Loucy (cell line): ENCODE measurements at regions not wholly inside any gene's neighbourhood (a gene's known extent, or its start where the extent isn't known, plus 50 kb on each side); places are given as distances from the start of the nearest gene placed in this dataset.

Source experiments
- EZH2phosphoT487 ChIP-seq: fragments of 200-600 bp; IDR thresholded peaks from 2 replicates; pipeline ENCODE4 v1.6.1; 2018; ENCODE audit warnings: antibody characterized with exemption, mild to moderate bottlenecking, moderate library complexity, borderline replicate concordance
- TF ChIP-seq, protein P1 (sequence below): fragments of 200-600 bp; sonication (generic); conservative IDR thresholded peaks from 2 replicates; pipeline ENCODE4 v1.5.1; 2014; ENCODE audit warnings: mild to moderate bottlenecking, antibody characterized with exemption, low read length

DNA sequence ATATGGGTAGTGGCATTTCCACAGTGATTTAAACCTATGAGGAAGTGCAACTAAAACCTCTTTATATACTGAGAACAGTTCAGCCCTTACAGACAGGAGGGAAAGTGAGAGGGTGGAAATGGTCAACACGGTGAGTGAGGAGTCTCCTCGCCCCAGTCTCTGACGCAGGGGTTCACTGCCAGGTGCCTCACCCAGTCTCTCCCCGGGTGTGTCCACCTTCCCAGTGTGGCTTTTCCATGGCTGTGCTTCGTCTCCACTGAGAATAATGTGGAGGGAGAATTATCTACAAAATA lies 116.6 kb upstream of the TOP3B start:
- TF ChIP-seq, protein P1, sequence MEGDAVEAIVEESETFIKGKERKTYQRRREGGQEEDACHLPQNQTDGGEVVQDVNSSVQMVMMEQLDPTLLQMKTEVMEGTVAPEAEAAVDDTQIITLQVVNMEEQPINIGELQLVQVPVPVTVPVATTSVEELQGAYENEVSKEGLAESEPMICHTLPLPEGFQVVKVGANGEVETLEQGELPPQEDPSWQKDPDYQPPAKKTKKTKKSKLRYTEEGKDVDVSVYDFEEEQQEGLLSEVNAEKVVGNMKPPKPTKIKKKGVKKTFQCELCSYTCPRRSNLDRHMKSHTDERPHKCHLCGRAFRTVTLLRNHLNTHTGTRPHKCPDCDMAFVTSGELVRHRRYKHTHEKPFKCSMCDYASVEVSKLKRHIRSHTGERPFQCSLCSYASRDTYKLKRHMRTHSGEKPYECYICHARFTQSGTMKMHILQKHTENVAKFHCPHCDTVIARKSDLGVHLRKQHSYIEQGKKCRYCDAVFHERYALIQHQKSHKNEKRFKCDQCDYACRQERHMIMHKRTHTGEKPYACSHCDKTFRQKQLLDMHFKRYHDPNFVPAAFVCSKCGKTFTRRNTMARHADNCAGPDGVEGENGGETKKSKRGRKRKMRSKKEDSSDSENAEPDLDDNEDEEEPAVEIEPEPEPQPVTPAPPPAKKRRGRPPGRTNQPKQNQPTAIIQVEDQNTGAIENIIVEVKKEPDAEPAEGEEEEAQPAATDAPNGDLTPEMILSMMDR = no peak
- TF ChIP-seq EZH2phosphoT487 = no peak
